HG03432 (cell line): ENCODE measurements at regions not wholly inside any gene's neighbourhood (a gene's known extent, or its start where the extent isn't known, plus 50 kb on each side); places are given as distances from the start of the nearest gene placed in this dataset.

Experiments used
- ATAC-seq: cut with Tn5 transposase; IDR thresholded peaks from one replicate; pipeline ENCODE4 v1.9.1; 2021; ENCODE audit warnings: mild to moderate bottlenecking, moderate library complexity; ENCODE audit not compliant: unreplicated experiment

- ATAC-seq = no peak
Measured at GRCh38 chr6:94394822-94395221, 975.5 kb upstream of the EPHA7 start.

DNA sequence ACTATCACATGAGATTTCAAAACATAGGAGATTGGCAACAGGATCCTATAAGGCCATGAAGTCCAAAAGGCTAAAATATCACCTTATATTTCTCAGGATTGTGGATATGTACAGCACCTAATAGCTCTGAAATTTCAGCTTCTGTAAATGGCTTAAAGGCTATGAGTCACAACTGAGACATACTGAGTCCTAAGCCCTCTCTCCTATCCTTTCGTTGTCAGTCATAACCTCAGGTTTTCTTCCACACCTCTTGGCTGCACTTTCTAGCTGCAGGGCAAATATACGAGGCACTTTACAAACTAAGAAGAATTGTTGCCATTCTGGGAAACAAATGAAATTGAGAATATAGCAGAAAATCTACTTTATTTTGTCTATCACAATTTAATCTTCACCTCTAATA lies 969.9 kb upstream of the EPHA7 start:
- no peak for ATAC-seq

DNA sequence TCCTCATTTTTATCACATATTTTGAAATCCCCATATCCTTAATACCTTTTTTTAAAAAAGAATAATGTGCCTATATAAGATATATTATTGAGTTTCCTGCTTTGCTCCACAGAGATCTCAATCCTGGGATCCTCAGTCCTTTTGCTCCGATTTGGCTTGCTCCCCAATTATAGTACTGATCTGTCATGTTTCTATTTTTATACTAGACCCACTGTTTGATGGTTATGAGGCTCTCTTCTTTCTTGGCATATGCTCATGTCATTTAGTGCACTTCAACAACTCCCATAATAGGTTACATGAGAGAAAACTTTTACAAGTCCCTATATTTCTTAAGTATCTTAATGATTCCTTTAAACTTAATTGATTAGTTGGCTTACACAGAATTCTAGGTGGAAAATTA lies 958.5 kb upstream of the EPHA7 start:
- ATAC-seq = no peak

DNA sequence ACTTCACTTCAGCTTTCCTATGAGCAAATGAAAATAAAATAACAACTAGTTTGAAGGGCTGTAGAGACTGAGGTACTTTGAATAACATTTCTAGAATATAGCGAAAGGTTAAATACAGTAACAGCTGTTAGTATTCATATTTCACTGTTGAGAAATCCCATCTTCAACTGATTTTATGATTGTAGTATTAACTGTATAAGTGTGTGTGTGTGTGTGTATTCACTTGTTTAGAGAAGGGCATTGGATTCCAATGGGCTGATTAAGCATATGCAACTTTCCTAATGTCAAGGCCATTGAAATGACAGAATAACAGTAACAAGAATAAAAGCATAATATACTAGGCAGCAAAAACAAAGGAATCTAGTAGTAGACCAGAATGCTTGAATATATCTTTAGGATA lies 957.5 kb upstream of the EPHA7 start:
- ATAC-seq = no peak

DNA sequence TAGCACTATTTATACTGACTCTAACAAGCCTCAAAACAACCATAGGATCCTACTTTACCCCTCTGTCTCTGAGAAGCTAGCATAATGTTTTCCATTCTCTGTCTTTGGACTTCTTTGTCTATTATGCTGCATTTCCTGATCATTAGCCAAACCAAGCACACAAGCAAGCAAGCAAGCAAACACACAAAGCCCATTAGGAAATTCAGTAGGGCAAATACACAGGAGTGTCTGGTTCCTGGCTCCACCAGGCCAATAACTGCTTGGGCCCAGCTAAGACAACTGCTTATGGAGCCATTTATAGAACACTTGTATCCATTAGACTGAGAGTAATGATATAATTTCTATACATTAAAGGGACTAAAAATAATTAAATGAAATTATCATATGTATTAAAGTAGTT lies 952.9 kb upstream of the EPHA7 start:
- ATAC-seq = no peak

DNA sequence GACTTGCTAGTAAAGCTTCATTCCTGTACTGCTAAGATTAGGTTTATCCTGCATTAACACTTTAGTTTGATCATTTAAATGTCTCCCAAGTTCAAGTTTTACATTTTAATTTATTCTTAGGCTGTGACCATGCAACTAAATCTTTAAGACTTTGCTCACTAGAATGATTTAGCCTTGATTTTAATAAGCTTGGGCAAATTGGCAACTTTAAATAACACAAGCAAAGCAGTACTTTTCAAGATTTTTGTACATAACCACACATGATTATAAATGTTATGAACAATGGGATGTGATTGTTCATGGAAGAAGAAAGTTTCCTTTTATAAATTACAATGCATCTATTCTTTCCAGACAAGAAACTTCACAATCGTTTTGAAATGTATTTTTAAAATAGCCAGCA lies 948.0 kb upstream of the EPHA7 start:
- ATAC-seq = no peak

GRCh38 chr6:94362061-94362864 lies 942.9 kb upstream of the EPHA7 start:
- ATAC-seq = no peak

DNA sequence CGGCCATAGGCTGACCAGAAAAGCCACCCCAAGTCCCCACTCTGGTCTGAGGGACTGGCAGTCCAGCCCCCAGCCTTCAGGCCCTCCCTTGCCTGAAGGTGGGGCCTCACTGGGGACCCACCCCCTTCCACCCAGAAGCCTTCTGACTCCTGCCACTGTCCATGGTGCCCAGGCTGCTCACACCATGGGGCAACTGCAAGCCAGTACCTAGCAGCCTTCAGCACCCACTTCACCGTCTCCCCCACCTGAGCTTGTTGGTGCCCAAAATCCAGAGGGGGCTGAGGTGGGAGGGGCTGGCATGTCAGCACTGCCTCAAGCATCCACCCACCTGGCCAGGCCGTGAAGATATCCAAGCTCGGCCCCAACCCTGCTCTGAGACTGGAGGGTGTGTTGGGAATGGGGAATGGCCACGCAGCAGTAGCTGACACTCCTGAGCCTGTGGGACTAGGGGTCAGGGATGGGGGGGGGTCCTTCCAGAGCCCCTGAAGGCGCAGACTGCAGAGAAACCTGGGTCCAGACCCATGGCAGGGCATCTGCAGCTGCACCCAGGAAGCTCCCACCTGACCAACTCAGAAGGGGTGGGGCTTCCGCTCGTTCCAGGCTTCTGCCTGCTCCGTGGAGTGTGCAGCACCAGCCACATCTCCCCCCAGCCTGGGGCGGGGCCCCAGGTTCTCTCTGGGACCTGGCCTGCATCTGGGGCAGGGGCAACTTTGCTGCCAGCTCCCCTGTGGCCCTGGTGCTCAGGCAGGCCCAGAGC lies 942.1 kb upstream of the EPHA7 start:
- no peak for ATAC-seq

DNA sequence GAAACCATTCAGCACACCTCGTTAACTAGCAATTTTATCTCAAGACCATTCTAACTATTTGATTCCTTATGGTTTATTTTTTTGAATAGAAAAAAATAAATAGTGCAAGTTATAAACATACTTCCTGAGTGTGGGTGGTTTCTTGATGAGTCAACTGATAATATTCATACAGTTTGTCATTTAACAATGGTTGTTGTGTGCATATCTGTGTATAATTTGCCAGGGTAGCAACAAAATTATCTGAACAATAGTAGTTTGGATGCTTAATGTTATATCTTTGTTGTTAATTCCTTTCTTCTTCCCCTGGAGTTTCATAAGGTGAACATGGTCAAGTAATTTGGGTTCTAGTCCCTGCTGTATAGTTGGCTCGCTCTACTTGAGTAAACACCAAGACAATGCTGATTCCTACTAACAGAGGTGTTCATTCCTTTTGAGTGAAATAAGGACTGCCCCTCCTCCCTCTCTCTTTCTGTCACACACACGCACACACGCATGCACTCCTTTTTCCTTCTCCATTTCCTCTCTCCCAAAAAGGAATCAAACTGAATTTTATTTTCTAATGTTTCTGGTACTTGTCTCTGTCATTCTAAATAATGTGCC lies 938.1 kb upstream of the EPHA7 start:
- no peak for ATAC-seq

DNA sequence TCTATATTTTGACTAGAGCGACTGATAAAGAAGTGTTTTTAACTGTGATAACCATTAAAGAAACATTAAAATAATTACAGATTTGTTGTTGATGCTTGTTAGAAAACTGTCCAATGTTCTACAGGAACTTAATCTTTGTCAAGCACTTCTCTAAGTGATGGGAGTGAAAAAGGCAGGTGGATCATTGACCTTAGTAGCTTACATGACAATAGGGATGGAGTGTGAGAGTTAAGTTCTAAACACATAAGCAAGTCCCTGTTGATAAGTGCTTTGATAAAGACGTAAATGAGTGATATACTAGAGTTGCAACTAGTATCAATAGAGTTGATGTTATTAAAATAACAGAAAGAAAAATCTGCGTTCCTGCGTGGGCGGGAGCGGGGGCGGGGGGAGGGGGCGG lies 931.5 kb upstream of the EPHA7 start:
- ATAC-seq = no peak

DNA sequence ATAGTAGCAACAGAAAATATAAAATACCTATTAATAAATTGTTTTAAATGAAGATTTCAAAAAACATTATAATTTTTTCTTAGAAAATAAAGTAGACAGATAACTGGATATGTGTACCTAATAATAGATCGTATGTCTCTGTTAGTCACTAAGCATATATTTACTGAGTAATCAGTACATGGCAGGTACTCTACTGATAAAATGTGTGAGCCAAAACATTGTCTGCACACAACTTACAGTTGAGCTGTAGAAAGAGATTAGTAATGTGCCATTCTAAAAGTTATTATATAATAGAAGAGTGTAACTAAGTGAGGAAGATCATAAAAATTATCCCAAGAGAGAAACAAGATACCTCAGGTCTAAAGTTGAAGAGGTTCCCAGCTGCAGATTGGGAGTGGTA lies 929.9 kb upstream of the EPHA7 start:
- no peak for ATAC-seq

DNA sequence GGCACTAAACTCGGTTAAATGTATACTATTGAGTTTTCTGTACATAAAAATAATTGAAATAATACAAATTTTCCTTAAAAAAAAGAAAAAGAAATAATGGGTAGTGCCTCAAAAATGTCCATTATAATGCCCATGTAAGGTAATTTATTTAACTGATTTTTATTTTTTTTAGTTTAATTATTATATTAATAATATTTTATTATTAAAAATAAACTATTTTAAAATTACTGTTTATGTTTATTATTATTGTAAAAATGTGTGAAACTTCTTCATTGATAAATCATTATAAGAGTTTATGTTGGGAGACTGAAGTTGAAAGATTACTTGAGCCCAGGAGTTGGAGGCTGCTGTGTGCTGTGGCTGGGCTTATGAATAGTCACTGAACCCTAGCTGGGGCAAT lies 925.5 kb upstream of the EPHA7 start:
- ATAC-seq = no peak

- no peak for ATAC-seq
Measured at GRCh38 chr6:94341173-94341572, 921.8 kb upstream of the EPHA7 start.

GRCh38 chr6:94323853-94324252 lies 904.5 kb upstream of the EPHA7 start:
- ATAC-seq = no peak

GRCh38 chr6:94300424-94301144 lies 881.2 kb upstream of the EPHA7 start:
- no peak for ATAC-seq

- ATAC-seq = no peak
Measured at GRCh38 chr6:94289131-94289530, 869.8 kb upstream of the EPHA7 start.

DNA sequence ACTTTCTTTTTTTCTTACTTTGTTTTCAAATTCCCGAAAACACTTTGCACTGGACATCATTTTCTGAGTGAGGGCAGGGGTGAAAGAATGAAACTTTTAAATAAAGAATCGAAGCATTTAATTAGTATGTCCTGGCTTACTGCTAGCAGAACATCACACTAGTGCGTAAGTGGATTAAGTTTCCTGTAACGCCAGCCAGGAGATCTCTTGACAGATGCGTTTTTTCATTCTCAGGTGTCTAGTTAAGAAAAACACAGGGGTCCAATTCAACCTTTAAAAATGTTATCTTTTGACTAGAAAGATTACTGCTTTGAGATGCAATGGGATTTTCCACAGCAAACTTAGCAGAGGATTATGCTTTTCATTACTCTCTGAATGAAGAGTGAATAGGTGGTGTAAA lies 858.8 kb upstream of the EPHA7 start:
- no peak for ATAC-seq

- no peak for ATAC-seq
Measured at GRCh38 chr6:94272327-94272726, 853.0 kb upstream of the EPHA7 start.

- no peak for ATAC-seq
Measured at GRCh38 chr6:94270091-94270948, 851.0 kb upstream of the EPHA7 start.

DNA sequence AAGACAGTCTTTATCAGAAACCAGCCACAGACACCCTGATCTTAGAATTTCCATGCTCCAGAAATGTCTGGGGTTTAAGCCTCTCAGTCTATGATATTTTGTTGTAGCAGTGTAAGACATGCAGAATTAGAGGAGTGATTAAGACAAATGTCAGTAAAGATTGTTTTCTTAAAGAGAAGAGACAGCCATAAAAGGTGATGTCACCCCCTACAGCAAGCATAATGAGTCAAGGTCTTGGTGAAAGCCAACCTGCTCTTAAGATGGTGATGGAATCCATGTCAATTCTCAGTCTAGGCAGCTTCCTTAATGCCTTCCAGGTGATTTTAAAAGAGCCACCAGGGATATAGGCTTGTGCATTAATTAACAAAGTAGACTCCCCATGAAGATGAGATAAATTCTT lies 849.9 kb upstream of the EPHA7 start:
- ATAC-seq = no peak

- ATAC-seq = no peak
Measured at GRCh38 chr6:94260765-94261164, 841.4 kb upstream of the EPHA7 start.
